ENCODE measurements at regions not wholly inside any gene's neighbourhood (a gene's known extent, or its start where the extent isn't known, plus 50 kb on each side); places are given as distances from the start of the nearest gene placed in this dataset.

DNA sequence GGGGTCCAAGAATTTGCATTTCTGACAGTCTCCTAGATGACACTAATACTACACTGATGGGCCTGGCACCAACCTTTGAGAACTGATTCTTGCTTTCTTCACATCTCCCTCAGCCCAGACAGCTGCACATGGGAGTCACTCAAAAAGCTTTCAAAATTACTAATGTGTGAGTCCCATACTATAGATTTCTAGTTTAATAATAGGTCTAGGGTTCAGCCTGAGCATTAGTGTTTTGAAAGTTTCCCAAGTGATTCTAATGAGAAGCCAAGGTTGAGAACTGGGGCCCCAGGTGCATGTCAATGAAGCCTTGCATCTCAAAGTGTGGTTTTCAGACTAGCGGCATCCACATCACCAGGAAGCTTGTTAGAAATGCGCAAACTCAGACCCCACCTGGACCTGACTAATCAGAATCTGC, 159.9 kb upstream of the CMC1 start:
- TF ChIP-seq POLR2A (IDR thresholded peaks at IDR 0.05; ENCODE audit: low read length) (no peak), GATA1 (IDR thresholded peaks at IDR 0.05; ENCODE audit: low read depth, low read length) (no peak)
